NCI-H1105 treated with DMSO at 0.1 percent for 48 hours (cell line): ENCODE measurements at regions not wholly inside any gene's neighbourhood (a gene's known extent, or its start where the extent isn't known, plus 50 kb on each side); places are given as distances from the start of the nearest gene placed in this dataset.
"Not testable (repeated sequence)": the region's sequence is repeated elsewhere in the genome, so short reads cannot be mapped to it uniquely, and the experiment has no call there.

Experiments
- DNase-seq: peaks from one replicate; lab custom pipeline; 2025; lab: John Stamatoyannopoulos, UW

- DNase-seq: no peak
These were observed 457.0 kb downstream of the SPATA31D1 start for GRCh38 chr9:82445556-82445955.

- DNase-seq: no peak
These were observed 458.8 kb downstream of the SPATA31D1 start for GRCh38 chr9:82447343-82447742.

GRCh38 chr9:82449986-82450385 is 461.4 kb downstream of the SPATA31D1 start:
- no peak for DNase-seq

DNA sequence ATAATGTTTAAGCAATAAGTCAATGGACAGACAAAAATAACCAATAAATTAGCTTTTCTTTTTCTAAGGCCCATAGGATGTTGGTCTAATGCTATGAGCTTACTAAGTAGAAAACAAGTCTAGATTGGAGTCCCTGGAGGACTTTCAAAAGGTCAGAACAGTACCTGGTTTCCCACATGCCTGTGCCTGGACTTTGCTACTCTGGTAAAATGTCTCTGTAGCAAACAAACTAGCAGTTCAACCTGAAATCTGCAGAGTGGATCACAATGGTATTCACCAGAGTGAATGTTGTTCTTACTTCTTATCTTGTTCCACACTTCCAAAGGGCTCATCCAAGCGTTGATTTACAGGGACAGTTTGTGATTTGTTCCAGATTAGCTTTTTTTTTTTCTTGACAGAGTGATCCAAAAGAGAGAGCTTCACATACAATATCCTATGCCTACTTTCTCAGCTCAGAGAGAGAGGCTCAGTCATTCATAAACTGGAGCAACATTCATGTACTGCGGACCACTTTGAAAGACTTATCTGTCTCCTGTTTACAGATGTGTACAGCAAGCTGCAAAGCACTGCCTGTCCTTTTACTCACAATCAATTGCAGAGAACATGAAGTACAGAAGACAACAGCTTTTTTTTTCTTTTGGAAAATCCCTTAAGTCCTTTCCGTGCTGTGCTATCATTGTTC is 466.1 kb downstream of the SPATA31D1 start:
- no peak for DNase-seq

DNA sequence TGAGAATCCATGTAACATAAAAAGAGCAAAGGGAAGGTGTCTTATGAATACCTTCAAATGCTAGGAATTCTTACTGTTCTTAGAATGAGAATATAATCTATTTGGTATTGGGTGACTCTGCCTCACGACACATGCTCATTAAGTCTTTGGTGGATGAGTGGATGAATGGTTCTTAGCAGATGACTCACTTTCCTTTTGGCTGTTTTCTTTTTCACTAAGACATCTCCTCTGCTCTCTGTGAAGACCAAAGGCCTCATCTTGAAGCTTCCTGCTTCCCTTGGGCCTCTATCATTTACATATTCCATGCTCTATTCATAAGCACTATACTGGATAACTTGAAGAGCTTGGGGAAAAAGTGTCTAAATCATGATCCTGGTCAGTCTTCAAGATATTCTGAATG is 468.1 kb downstream of the SPATA31D1 start:
- no peak for DNase-seq

DNA sequence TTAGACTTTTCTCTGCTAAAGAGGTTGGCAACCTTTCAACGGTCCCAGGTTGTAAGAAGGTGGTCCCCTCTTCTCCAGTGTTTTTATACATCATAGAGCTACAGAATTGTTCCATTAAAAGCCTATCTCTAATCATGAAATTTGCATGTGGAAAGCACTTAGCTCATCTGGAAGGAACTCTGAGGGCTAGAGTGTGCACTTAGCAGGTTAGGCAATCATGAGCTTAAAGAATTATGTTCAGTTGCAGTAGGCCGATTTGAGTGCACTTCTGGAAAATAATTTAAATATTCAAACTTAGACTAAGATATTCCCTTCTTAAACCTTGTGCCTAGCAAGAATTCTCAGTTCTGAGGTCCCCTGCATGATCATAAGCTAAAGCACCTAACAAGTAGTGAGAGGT is 468.7 kb downstream of the SPATA31D1 start:
- no peak for DNase-seq

DNA sequence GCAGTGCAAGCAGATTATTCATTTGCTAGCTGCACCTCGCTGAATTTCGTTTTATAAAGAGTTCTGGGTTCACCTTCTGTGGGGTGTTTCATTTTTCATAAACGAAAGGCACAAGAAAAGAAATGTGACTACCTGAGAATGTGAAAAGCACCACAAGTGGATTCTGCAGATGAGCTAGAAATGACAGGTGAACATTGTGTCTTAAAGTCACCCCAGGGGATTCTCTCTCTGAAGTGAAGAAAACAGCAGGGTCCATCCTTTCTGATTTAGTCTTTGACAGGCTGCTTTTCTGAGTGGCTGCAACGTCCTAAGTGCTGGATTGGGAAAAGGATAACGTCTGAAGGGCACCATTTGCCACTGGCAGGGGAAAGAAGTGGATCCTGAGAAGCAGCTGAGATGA is 469.3 kb downstream of the SPATA31D1 start:
- DNase-seq: no peak

- no peak for DNase-seq
These were observed 469.7 kb downstream of the SPATA31D1 start for GRCh38 chr9:82458296-82458695.

- DNase-seq: no peak
These were observed 478.2 kb downstream of the SPATA31D1 start for GRCh38 chr9:82466616-82467260.

GRCh38 chr9:82467436-82467835 is 478.9 kb downstream of the SPATA31D1 start:
- no peak for DNase-seq

DNA sequence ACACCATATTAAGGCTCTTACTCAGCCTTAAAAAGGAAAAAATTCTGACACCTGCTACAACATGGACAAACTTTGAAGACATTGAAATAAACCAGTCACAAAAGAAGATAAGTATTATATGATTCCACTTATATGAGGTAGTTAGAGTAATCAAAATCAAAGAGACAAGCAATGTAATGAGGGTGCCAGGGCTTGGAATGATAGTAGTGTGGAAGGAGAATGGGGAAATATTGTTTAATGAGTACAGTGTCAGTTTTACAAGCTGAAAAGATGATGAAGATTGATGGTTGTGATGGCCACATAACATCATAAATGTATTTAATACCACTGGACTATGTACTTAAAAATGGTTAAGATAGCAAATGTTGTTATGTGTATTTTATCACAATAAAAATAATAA is 485.7 kb downstream of the SPATA31D1 start:
- no peak for DNase-seq

GRCh38 chr9:82475584-82476301 is 487.2 kb downstream of the SPATA31D1 start:
- no peak for DNase-seq

- DNase-seq: no peak
These were observed 492.3 kb downstream of the SPATA31D1 start for GRCh38 chr9:82480921-82481320.

GRCh38 chr9:82487935-82488312 is 499.4 kb downstream of the SPATA31D1 start:
- DNase-seq: no peak

- DNase-seq: peak; percentile 7
These were observed 500.0 kb downstream of the SPATA31D1 start for GRCh38 chr9:82488313-82489200.

- DNase-seq: no peak
These were observed 500.7 kb downstream of the SPATA31D1 start for GRCh38 chr9:82489201-82489821.

GRCh38 chr9:82490019-82490499 is 501.5 kb downstream of the SPATA31D1 start:
- DNase-seq: no peak

- DNase-seq: not testable (repeated sequence)
These were observed 502.2 kb downstream of the SPATA31D1 start for GRCh38 chr9:82490821-82491220.

DNA sequence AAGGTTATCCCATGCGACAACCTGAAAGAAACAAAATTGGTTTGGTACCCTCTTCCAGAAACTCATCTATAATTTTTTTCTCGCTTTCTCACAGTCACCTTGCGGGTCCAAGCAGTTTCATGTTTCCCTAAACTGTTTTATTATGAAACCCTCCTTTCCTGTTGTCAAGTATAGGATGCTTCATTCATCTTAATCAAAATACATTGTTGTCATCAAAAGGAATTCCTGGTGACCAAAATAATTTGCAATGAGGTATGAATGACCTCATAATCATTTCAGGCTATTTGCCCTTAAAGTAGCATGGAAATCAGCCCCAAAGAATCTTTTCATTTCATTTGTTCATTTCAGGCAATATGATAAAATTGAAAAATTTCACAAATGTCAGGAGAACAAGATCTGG is 503.0 kb downstream of the SPATA31D1 start:
- DNase-seq: no peak

DNA sequence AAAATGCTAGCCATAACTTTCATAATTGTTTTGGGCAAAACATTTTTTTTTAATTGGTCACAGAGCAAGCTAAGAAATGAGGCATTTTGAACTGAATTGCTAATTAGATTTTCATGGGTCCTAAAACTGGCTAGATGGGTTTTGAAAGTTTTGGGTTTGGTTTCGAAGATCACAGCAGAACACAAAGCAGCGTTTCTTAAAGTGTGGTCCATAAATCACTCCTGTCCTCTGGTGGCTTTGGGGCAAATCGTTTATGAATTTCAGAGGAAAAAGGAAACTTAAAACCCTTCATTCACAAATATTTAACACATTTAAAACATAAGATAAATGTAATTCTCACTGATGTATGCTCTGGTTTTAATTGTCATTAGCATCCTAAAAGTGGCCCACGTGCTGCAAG is 503.7 kb downstream of the SPATA31D1 start:
- DNase-seq: no peak

- DNase-seq: no peak
These were observed 507.6 kb downstream of the SPATA31D1 start for GRCh38 chr9:82495884-82496777.
